Pancreas (tissue), 10 donors: ENCODE measurements at regions not wholly inside any gene's neighbourhood (a gene's known extent, or its start where the extent isn't known, plus 50 kb on each side); places are given as distances from the start of the nearest gene placed in this dataset.

Experiments used
- ATAC-seq, 4 donors: fragments of 200-7000 bp; cut with Tn5 transposase; one replicate each; pipeline versions ENCODE4 v1.8.0 to v1.9.1; 2020; ENCODE audit warnings: mild to moderate bottlenecking in 4 of 4, moderate library complexity in 4 of 4
- DNase-seq, 6 donors: peaks; one replicate each; pipeline ENCODE4 v3.0.0-alpha.2; 2020
- FAIRE-seq: peaks from 2 replicates; lab custom pipeline; 2012; peaks lifted over from hg19 to GRCh38; lab: Jason Lieb, UNC
- H3K27ac ChIP-seq, 4 donors: fragments of 200-600 bp; sonication (generic); 1 replicate in 3 of 4; 2 replicates in 1 of 4; pipeline versions ENCODE4 v1.5.0 to v1.8.0; 2020
- H3K27me3 ChIP-seq, 4 donors: fragments of 200-600 bp; one replicate each; pipeline ENCODE4 v1.8.0; 2021
- H3K36me3 ChIP-seq, 3 donors: fragments of 200-600 bp; sonication (generic) in 1 of 3; one replicate each; pipeline versions ENCODE4 v1.5.0 to v1.8.0; 2020 to 2021
- H3K4me1 ChIP-seq, 3 donors: fragments of 200-600 bp; one replicate each; pipeline ENCODE4 v1.8.0; 2021
- H3K4me3 ChIP-seq, 4 donors: fragments of 200-600 bp; sonication (generic) in 2 of 4; one replicate each; pipeline versions ENCODE4 v1.5.0 to v1.8.0; 2020 to 2021
- H3K9me3 ChIP-seq, 4 donors: fragments of 200-600 bp; one replicate each; pipeline ENCODE4 v1.8.0; 2021
- WGBS, 2 donors: extraction: QIAGEN DNeasy Blood & Tissue Kit; methylation state at CpG; one replicate each; pipeline ENCODE4 v1.1.7; 2013; 5-methylcytosine and 5-hydroxymethylcytosine counted together
- intact Hi-C, 3 donors: fragments of 100-400 bp; cut with DNase I; formaldehyde crosslinking; loops; one replicate each; pipeline versions ENCODE4 v1.11.1 to v1.14.2; 2022
- TF ChIP-seq, protein P1 (sequence below), 4 donors: fragments of 200-600 bp; sonication (generic) in 3 of 4; IDR thresholded peaks; one replicate each; pipeline versions ENCODE4 v1.5.0 to v1.8.0; 2021; ENCODE audit warnings: antibody characterized with exemption in 4 of 4
- donor health status: healthy with polysubstance abuse.
- donor health status: DM: no; HTN: no; CAD: no; lungs with moderate emphysema.
- donor health status: DM: no; HTN: no; CAD: no.
- donor health status: control.
- donor health status: control.
- donor health status: Bipolar disorder and iron deficiency.
- donor health status: DM: yes; HTN: yes; CAD: no.
- donor health status: DM: no; HTN: no; CAD: no.
- donor health status: DM: no; HTN: no; CAD: no.
- donor health status: DM: yes; HTN: yes; CAD: no.

DNA sequence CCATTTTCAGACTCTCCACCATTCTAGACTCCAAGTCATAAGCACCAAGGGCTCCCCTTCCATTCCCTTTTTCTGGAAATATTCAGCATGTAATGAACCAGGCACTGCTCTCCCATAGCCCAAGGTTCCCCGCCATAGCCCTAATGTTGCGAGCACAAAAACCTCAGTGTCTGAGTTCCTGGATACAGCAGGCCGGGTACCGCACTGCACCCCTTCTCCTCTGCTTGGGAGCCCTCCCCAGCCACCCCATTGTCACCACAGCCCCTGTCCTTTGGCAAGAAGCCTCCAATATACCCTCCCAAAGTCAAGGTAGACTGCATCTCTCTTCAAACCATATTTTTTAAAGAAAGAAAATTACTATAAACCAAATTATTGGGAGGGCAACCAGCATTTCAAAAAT, 1341.1 kb downstream of the BRD1 start:
- H3K27me3 ChIP-seq = peaks cover 0 to 9% (median 2%) of the 10 kb centered on the region in 4 donors
- 55 to 80% methylated on average over 4 of the region's 4 CpGs for WGBS, 2 donors
- no peaks in the 10 kb centered on the region for H3K4me1 ChIP-seq

DNA sequence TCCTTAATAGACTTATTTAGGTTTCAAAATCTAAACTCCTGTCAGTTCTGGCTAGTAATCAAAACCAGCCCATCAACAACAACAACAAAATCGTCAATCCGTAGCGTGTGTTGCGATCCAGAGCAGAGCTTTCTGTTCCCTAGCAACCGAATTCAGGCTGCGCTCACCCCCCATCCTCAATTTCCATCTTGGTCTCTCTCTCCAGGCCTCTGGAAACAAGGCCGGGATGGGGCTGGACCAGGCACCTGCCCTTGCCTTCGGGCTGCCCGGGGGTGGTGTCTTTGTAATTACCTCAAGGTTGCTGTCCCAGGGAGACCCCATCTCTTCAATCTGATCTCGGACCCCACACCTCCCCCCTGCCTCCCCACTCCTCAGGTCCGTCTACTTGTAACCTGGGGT, 1341.5 kb downstream of the BRD1 start:
- 40 to 57% methylated on average over 11 of the region's 11 CpGs for WGBS, 2 donors
- H3K27me3 ChIP-seq = peaks cover 0 to 8% (median 0%) of the 10 kb centered on the region in 4 donors

More for the DNA sequence above, 1341.1 kb downstream of the BRD1 start:
- Histone ChIP-seq H3K27ac (no peak overlapping the region), H3K4me3 (no peak overlapping the region), H3K36me3 (no peaks in the 10 kb centered on the region), H3K9me3 (no peaks in the 10 kb centered on the region)
- FAIRE-seq = no peak
- ATAC-seq = no peak
- TF ChIP-seq, protein P1, sequence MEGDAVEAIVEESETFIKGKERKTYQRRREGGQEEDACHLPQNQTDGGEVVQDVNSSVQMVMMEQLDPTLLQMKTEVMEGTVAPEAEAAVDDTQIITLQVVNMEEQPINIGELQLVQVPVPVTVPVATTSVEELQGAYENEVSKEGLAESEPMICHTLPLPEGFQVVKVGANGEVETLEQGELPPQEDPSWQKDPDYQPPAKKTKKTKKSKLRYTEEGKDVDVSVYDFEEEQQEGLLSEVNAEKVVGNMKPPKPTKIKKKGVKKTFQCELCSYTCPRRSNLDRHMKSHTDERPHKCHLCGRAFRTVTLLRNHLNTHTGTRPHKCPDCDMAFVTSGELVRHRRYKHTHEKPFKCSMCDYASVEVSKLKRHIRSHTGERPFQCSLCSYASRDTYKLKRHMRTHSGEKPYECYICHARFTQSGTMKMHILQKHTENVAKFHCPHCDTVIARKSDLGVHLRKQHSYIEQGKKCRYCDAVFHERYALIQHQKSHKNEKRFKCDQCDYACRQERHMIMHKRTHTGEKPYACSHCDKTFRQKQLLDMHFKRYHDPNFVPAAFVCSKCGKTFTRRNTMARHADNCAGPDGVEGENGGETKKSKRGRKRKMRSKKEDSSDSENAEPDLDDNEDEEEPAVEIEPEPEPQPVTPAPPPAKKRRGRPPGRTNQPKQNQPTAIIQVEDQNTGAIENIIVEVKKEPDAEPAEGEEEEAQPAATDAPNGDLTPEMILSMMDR (IDR thresholded peaks at IDR 0.05) = no peak
- no peak for DNase-seq
- intact Hi-C loops = no loop called here

DNA sequence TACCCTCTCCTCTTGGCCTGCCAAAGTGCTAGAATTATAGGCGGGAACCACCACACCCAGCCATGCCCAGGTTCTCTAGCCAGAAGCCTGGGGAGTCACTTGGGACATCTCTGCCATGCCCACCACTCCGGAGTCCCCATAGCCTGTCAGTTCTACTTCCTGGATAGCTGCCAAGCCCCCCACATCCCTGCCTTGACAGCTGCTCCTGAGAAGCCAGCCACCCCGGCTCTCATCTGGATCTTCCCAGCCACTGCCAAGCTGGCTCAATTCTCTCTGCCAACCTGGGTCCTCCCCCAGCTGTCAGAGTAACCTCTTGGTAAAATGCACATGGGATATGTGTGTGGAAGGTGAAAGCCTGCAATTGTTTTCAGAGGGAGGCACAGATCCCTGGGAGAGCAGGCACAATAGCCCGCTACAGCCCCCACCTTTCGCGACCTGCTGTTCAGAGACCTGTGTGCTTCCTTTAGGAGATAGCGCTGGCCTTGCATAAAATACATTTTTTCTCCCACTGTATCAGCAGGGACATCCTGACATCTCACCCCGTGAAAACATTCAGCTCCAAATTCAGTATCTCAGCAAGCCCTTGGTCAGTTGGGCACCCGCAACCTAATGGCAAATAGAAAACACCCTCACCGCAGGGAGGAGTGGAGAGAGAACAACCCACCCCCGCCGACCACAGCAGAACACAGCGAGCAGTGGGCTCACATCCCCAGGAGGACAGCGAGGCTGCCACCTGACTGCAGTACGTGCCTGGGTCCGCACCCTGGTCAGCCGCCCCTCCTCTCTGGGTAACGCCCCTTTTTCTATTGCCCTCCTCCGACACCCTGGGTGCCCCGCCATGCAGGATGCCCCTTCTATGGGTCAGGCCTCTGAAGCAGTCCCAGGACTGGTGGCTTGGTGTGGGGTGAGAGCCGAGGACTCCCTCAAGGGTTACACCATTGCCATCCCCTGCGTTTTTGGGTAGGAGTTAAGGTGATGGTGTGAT, 1342.2 kb downstream of the BRD1 start:
- DNase-seq = peak in 1 of 6 donors; percentile 25

More for the DNA sequence above, 1341.5 kb downstream of the BRD1 start:
- no peaks in the 10 kb centered on the region for H3K4me1 ChIP-seq
- no peaks in the 10 kb centered on the region for H3K36me3 ChIP-seq
- TF ChIP-seq, protein P1 (IDR thresholded peaks at IDR 0.05) = no peak
- no peak for FAIRE-seq
- no peaks in the 10 kb centered on the region for H3K9me3 ChIP-seq
- no peak overlapping the region for H3K27ac ChIP-seq
- no peak overlapping the region for H3K4me3 ChIP-seq
- ATAC-seq = no peak
- intact Hi-C loops = no loop called here
- DNase-seq = no peak

DNA sequence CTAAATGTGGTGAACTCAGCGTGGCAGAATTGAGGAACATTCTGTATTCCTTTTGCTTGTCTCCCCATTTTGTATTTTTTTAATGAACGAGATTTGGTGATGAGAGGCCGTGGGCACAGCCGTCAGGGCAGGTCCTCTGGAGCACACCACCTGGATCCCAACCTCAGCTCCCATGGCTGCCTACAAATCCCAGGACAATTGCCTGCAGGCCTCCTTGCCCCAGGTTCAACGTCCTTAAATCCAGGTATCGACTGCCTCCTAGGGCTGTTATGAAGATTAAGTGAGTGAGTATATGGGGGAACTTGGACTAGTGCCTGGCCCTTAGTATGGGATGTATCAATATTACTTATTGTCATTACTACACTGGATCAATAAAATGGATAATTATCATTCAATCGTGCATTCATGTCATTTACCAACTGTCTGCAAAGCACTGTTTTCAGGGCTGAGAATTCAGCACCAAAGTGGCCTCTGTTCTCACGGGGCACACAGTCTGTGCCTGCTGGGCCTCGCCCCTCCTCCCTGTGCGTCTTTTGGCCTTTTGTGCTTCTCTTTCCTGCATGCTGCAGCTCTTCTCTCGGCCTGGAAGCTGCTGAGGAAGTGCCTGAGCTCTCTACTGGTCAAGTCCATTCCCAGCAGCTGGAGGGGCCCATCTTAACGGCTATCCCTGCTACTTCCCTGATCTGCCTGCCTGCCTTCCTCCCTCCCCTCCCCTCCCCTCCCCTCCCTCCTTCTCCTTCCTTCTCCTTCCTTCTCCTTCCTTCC, 1343.7 kb downstream of the BRD1 start:
- 39 to 45% methylated on average over 12 of the region's 12 CpGs for WGBS, 2 donors
- no peaks in the 10 kb centered on the region for H3K9me3 ChIP-seq
- no peak overlapping the region for H3K4me3 ChIP-seq
- H3K27ac ChIP-seq = no peak overlapping the region
- intact Hi-C loops = no loop called here
- no peak for FAIRE-seq
- DNase-seq = peak in 1 of 6 donors; percentile 16
- ATAC-seq = no peak
- TF ChIP-seq, protein P1 (IDR thresholded peaks at IDR 0.05) = no peak
- no peaks in the 10 kb centered on the region for H3K36me3 ChIP-seq
- no peaks in the 10 kb centered on the region for H3K4me1 ChIP-seq
- peaks cover 0 to 6% (median 0%) of the 10 kb centered on the region in 4 donors for H3K27me3 ChIP-seq

More for the DNA sequence above, 1342.2 kb downstream of the BRD1 start:
- intact Hi-C loops = no loop called here
- ATAC-seq (no peak), FAIRE-seq (no peak)
- Histone ChIP-seq H3K9me3 (no peaks in the 10 kb centered on the region), H3K4me1 (no peaks in the 10 kb centered on the region), H3K27ac (no peak overlapping the region), H3K36me3 (no peaks in the 10 kb centered on the region), H3K27me3 (peaks cover 0 to 6% (median 0%) of the 10 kb centered on the region in 4 donors), H3K4me3 (no peak overlapping the region)
- TF ChIP-seq, protein P1 (IDR thresholded peaks at IDR 0.05) = no peak
- 36 to 39% methylated on average over 22 of the region's 22 CpGs for WGBS, 2 donors
